ENCODE measurements at regions not wholly inside any gene's neighbourhood (a gene's known extent, or its start where the extent isn't known, plus 50 kb on each side); places are given as distances from the start of the nearest gene placed in this dataset.

DNA sequence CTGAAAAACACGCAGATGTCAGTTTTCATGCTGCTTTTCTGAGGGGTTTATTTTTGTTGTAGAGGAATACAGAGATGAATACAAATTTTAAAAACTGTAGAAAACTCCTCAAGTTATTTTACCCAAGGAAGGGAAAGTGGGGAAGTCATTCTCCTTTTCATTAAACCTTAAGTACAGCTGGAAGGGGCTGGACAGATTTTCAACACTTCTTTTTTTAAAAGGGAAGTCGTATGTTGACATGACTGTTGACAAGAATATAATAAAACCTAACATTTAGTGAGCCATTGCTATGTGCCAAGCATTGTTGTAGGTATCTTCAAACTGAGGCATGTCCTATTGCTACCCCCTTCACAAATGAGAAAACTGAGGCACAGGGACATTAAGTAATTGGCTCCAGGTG, 235.7 kb upstream of the ELL2 start:
- H3K27me3 ChIP-seq = no peaks in the 10 kb centered on the region
- H3K9me3 ChIP-seq = no peaks in the 10 kb centered on the region
- no peak for DNase-seq
- H3K4me1 ChIP-seq = no peaks in the 10 kb centered on the region
- no peak for TF ChIP-seq POLR2A (IDR thresholded peaks at IDR 0.05)
- no peak for TF ChIP-seq CTCF (IDR thresholded peaks at IDR 0.05)
- no peaks in the 10 kb centered on the region for H3K36me3 ChIP-seq
- no peak overlapping the region for H3K4me3 ChIP-seq (replicated peaks in 1 of 3)
- H3K27ac ChIP-seq = no peak overlapping the region
- intact Hi-C loops (cut with DNase I) = no loop called here
- WGBS, 2 donors = 85 to 89% methylated on average over 2 of the region's 2 CpGs

- H3K36me3 ChIP-seq = no peaks in the 10 kb centered on the region
- no peak for DNase-seq
- no peak overlapping the region for H3K27ac ChIP-seq
- H3K4me3 ChIP-seq (replicated peaks in 1 of 3) = no peak overlapping the region
- intact Hi-C loops (cut with DNase I) = no loop called here
- TF ChIP-seq CTCF (IDR thresholded peaks at IDR 0.05) (no peak), POLR2A (IDR thresholded peaks at IDR 0.05) (no peak)
- no peaks in the 10 kb centered on the region for H3K27me3 ChIP-seq
- 72 to 76% methylated on average over 1 of the region's 1 CpG for WGBS, 2 donors
- H3K9me3 ChIP-seq = no peaks in the 10 kb centered on the region
- no peaks in the 10 kb centered on the region for H3K4me1 ChIP-seq
Measured at GRCh38 chr5:96196890-96197289, 235.2 kb upstream of the ELL2 start.

- no peaks in the 10 kb centered on the region for H3K4me1 ChIP-seq
- no peaks in the 10 kb centered on the region for H3K9me3 ChIP-seq
- WGBS, 2 donors = 94 to 95% methylated on average over 4 of the region's 4 CpGs
- H3K27ac ChIP-seq = no peak overlapping the region
- no peak overlapping the region for H3K4me3 ChIP-seq (replicated peaks in 1 of 3)
- no peaks in the 10 kb centered on the region for H3K27me3 ChIP-seq
- DNase-seq = no peak
- intact Hi-C loops (cut with DNase I) = no loop called here
- no peak for TF ChIP-seq POLR2A (IDR thresholded peaks at IDR 0.05)
- TF ChIP-seq CTCF (IDR thresholded peaks at IDR 0.05) = no peak
- H3K36me3 ChIP-seq = no peaks in the 10 kb centered on the region
Measured at GRCh38 chr5:96196407-96196806, 234.8 kb upstream of the ELL2 start.

GRCh38 chr5:96195123-96195522, 233.5 kb upstream of the ELL2 start:
- H3K36me3 ChIP-seq = no peaks in the 10 kb centered on the region
- 79 to 88% methylated on average over 1 of the region's 1 CpG for WGBS, 2 donors
- intact Hi-C loops (cut with DNase I) = no loop called here
- no peak overlapping the region for H3K27ac ChIP-seq
- H3K27me3 ChIP-seq = no peaks in the 10 kb centered on the region
- no peak overlapping the region for H3K4me3 ChIP-seq (replicated peaks in 1 of 3)
- no peak for TF ChIP-seq CTCF (IDR thresholded peaks at IDR 0.05)
- no peak for TF ChIP-seq POLR2A (IDR thresholded peaks at IDR 0.05)
- no peaks in the 10 kb centered on the region for H3K4me1 ChIP-seq
- DNase-seq = no peak
- H3K9me3 ChIP-seq = no peaks in the 10 kb centered on the region

DNA sequence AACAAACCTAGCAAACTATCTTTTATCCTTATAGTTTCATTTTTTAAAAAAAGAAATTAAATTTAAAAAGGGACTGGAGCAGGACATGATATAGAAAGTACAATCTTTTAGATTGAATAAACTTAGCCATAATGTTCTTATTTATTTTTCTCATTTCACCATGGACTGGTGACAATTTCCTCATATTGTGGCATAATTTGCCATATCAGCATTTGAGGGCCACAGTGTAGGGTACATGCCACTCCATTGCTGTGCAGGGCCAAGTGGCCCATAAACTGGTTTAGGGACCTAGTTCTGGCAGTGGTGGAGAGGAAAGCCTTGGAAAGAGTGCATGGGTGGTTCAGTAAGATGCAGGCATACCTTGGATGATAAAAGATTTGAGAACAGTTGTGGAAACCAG, 232.9 kb upstream of the ELL2 start:
- H3K4me3 ChIP-seq (replicated peaks in 1 of 3) = no peak overlapping the region
- TF ChIP-seq POLR2A (IDR thresholded peaks at IDR 0.05) (no peak), CTCF (IDR thresholded peaks at IDR 0.05) (no peak)
- intact Hi-C loops (cut with DNase I) = no loop called here
- no peaks in the 10 kb centered on the region for H3K4me1 ChIP-seq
- no peaks in the 10 kb centered on the region for H3K36me3 ChIP-seq
- no peaks in the 10 kb centered on the region for H3K9me3 ChIP-seq
- no peak overlapping the region for H3K27ac ChIP-seq
- no peaks in the 10 kb centered on the region for H3K27me3 ChIP-seq
- no peak for DNase-seq
